Osteocyte (in vitro differentiated cells): ENCODE measurements at regions not wholly inside any gene's neighbourhood (a gene's known extent, or its start where the extent isn't known, plus 50 kb on each side); places are given as distances from the start of the nearest gene placed in this dataset.

Experiments used
- DNase-seq: peaks from one replicate; pipeline ENCODE4 v3.0.0; 2021; ENCODE audit warnings: mixed read lengths; ENCODE audit not compliant: unreplicated experiment; ENCODE audit errors: extremely low spot score
- H3K27ac Mint-ChIP-seq: one replicate; pipeline ENCODE4 v1.8.0; 2021; ENCODE audit warnings: mild to moderate bottlenecking, mixed read lengths; ENCODE audit not compliant: unreplicated experiment
- H3K27me3 Mint-ChIP-seq: one replicate; pipeline ENCODE4 v1.8.0; 2021; ENCODE audit warnings: mixed read lengths; ENCODE audit not compliant: unreplicated experiment
- H3K36me3 Mint-ChIP-seq: one replicate; pipeline ENCODE4 v1.8.0; 2021; ENCODE audit warnings: mixed read lengths; ENCODE audit not compliant: unreplicated experiment
- H3K4me1 Mint-ChIP-seq: one replicate; pipeline ENCODE4 v1.8.0; 2021; ENCODE audit warnings: mixed read lengths; ENCODE audit not compliant: unreplicated experiment
- H3K4me3 Mint-ChIP-seq: one replicate; pipeline ENCODE4 v1.8.0; 2021; ENCODE audit warnings: mild to moderate bottlenecking, moderate library complexity, mixed read lengths; ENCODE audit not compliant: unreplicated experiment
- H3K9me3 Mint-ChIP-seq: one replicate; pipeline ENCODE4 v1.8.0; 2021; ENCODE audit warnings: mixed read lengths; ENCODE audit not compliant: unreplicated experiment
- TF ChIP-seq, protein P1 (sequence below): fragments of 200-600 bp; sonication (generic); IDR thresholded peaks from 2 replicates; pipeline ENCODE4 v1.5.0; 2021; ENCODE audit warnings: antibody characterized with exemption, mild to moderate bottlenecking, moderate library complexity

DNA sequence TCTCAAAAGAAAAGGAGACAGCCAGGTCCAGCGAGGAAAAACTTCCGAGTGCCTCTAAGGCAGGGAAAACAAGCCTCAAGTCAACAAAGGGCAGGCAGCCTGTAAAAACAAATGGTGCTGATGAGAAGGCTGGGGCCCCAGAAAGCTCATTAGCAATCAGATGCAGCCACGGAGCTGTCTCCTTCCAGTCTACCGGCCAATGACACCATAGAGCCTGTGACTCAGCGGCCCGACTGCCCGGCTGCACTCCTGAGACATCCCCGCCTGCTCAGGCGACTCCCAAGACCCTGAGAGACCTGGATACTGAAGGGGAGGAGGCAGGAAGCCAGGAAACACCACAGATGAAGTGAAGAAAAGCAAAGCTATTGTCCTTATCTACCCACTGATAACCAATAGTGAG is 120.1 kb upstream of the HDDC2 start:
- H3K9me3 Mint-ChIP-seq, result no peaks in the 10 kb centered on the region
- H3K4me1 Mint-ChIP-seq, result peaks cover 31% of the 10 kb centered on the region
- H3K27ac Mint-ChIP-seq, result peak overlapping the region; percentile 80
- no peaks in the 10 kb centered on the region for H3K27me3 Mint-ChIP-seq
- no peak for DNase-seq
- no peak overlapping the region for H3K4me3 Mint-ChIP-seq
- TF ChIP-seq, protein P1, sequence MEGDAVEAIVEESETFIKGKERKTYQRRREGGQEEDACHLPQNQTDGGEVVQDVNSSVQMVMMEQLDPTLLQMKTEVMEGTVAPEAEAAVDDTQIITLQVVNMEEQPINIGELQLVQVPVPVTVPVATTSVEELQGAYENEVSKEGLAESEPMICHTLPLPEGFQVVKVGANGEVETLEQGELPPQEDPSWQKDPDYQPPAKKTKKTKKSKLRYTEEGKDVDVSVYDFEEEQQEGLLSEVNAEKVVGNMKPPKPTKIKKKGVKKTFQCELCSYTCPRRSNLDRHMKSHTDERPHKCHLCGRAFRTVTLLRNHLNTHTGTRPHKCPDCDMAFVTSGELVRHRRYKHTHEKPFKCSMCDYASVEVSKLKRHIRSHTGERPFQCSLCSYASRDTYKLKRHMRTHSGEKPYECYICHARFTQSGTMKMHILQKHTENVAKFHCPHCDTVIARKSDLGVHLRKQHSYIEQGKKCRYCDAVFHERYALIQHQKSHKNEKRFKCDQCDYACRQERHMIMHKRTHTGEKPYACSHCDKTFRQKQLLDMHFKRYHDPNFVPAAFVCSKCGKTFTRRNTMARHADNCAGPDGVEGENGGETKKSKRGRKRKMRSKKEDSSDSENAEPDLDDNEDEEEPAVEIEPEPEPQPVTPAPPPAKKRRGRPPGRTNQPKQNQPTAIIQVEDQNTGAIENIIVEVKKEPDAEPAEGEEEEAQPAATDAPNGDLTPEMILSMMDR, result no peak
- no peaks in the 10 kb centered on the region for H3K36me3 Mint-ChIP-seq

DNA sequence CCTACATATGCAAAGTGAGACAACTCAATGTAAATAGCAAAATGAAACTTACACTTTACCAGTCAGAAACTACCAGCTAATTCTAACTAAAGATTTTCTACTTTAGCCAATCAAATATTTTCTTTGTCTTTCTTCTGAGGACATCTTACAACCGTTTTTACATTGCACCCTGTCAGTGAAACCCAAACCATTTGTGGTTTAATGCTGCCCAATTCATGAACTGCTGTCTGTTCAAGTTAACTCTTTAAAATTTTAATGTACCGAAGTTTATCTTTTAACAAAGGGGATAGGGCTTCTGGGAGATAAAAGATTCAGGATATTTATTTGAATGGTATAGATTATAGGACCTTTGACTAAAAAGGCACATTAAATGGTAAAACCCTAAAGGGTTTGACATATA is 121.3 kb upstream of the HDDC2 start:
- no peaks in the 10 kb centered on the region for H3K27me3 Mint-ChIP-seq
- H3K9me3 Mint-ChIP-seq, result no peaks in the 10 kb centered on the region
- no peak overlapping the region for H3K4me3 Mint-ChIP-seq
- H3K36me3 Mint-ChIP-seq, result no peaks in the 10 kb centered on the region
- H3K4me1 Mint-ChIP-seq, result peaks cover 27% of the 10 kb centered on the region
- TF ChIP-seq, protein P1, result no peak
- H3K27ac Mint-ChIP-seq, result no peak overlapping the region
- DNase-seq, result no peak

DNA sequence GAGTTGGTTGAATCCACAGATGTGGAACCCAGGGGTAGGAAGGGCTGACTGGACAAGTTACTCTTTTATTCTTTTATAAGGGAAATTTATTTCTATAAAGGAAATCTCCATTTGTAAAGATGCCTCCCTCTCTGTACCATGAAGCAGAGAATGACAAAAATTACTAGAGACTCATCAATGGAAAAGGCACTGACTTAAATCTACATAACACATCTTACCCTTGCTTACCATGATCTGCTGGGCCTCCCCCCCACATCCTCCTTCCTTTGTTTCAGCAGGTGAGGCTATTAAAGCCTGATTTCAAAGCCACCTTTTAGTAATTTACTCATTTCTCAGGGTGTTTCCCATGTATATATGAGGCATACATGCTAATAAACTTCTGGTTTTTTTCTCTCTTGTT is 130.2 kb upstream of the HDDC2 start:
- H3K27me3 Mint-ChIP-seq, result no peaks in the 10 kb centered on the region
- H3K27ac Mint-ChIP-seq, result no peak overlapping the region
- no peak for DNase-seq
- peaks cover 8% of the 10 kb centered on the region for H3K36me3 Mint-ChIP-seq
- H3K9me3 Mint-ChIP-seq, result no peaks in the 10 kb centered on the region
- H3K4me3 Mint-ChIP-seq, result no peak overlapping the region
- peaks cover 5% of the 10 kb centered on the region for H3K4me1 Mint-ChIP-seq
- TF ChIP-seq, protein P1, result no peak

DNA sequence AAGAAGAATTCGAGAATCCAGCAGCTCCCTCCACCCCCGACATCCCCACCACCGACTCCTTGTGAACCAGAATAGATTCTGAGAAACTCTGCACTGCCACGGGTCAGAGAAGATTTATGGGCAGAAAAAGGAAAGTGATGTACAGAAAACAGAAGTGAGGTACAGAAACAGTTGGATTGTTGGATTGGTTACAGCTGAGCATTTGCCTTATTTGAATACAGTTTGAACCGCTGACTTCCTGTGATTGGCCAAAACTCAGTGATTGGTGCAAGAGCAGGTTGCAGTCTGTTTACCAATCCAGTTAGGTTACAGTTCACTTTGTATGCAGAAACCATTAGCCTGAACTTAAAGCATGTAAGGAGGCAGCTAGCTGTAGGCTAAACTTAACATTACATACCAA is 131.2 kb upstream of the HDDC2 start:
- Mint-ChIP-seq H3K4me3 (no peak overlapping the region), H3K27me3 (no peaks in the 10 kb centered on the region), H3K27ac (no peak overlapping the region), H3K9me3 (peaks cover 5% of the 10 kb centered on the region), H3K36me3 (peaks cover 12% of the 10 kb centered on the region), H3K4me1 (peaks cover 5% of the 10 kb centered on the region)
- DNase-seq, result no peak
- TF ChIP-seq, protein P1, result no peak

DNA sequence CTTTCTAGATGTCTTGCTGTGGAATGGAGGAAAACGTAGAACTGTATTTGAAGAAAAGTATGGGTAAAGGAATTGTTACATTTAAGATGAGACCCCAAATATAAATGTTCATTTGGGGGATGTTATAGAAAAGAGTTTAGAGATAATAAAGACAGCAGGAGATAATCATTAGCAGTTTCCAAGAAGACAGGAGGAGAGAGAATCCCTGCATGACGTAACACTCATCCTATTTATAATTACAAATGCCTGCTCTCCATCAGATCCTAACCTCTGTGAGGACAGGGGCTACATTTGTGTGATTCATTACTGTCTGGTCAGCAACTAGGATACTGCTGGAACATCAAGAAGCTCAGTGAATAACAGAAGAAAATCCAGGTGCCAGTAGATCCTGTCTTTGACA is 133.0 kb upstream of the HDDC2 start:
- peaks cover 10% of the 10 kb centered on the region for H3K9me3 Mint-ChIP-seq
- TF ChIP-seq, protein P1, result no peak
- no peak overlapping the region for H3K4me3 Mint-ChIP-seq
- H3K36me3 Mint-ChIP-seq, result peaks cover 13% of the 10 kb centered on the region
- H3K27ac Mint-ChIP-seq, result no peak overlapping the region
- H3K27me3 Mint-ChIP-seq, result no peaks in the 10 kb centered on the region
- DNase-seq, result no peak
- peaks cover 5% of the 10 kb centered on the region for H3K4me1 Mint-ChIP-seq
